SKM-1 (cell line): ENCODE measurements at regions not wholly inside any gene's neighbourhood (a gene's known extent, or its start where the extent isn't known, plus 50 kb on each side); places are given as distances from the start of the nearest gene placed in this dataset.

Experiments
- DNase-seq: peaks from one replicate; lab custom pipeline; 2025; ENCODE audit not compliant: unreplicated experiment; lab: John Stamatoyannopoulos, UW

- DNase-seq, result no peak
These were observed 328.4 kb downstream of the MAF start for GRCh38 chr16:79272141-79272577.

GRCh38 chr16:79271583-79271982 lies 329.0 kb downstream of the MAF start:
- DNase-seq, result no peak

DNA sequence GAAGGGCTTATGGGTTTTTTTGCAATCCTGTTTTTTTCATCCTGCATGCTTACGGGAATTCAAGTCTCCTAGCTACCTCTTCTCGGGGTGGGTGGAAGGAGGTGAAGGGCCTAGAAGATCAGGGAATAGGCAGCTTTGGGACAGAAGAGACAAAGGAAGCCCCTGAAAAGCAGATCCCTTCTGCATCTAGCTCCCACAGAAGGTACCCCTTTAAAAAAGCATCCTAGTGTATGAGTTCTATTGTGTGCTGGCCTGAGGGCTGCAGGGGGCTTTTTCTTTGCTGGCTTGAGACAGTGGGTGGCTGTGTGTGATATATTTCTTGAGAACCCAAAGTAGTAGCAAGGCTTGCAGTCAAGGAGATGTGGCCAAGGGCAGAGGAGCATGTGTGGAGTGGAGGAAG lies 330.5 kb downstream of the MAF start:
- DNase-seq, result no peak

DNA sequence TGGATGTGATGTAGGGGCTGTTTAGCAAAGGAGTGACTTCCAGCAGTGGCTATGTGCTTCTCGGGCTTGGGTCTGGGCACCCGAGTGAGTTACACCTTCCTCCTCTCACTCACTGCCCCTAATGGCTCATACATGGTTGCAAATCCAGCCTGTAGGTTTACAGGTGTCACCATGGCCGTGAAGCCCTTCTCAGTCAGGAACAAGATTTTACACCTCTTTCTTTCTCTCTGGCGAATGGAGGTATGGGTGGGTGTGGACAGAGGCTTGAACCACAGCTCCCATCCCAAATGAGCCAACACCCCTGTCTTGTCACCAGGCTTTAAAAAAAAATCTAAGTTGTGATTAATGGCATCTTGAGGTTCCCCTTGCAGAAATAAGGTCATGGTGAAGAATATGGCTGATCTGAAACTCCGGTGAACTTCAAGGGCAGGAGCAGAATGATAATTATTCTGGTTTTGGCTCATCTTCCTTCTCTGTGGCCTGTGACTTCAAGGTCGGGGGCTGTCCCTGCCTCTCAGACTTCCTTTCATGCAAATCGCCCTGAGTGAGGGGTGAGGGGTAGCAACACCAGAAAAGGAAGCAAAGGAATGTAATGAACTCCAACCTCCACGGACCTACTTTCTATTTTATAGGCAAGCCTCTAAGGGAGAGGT lies 331.2 kb downstream of the MAF start:
- no peak for DNase-seq

- DNase-seq, result no peak
These were observed 332.8 kb downstream of the MAF start for GRCh38 chr16:79267781-79268180.

DNA sequence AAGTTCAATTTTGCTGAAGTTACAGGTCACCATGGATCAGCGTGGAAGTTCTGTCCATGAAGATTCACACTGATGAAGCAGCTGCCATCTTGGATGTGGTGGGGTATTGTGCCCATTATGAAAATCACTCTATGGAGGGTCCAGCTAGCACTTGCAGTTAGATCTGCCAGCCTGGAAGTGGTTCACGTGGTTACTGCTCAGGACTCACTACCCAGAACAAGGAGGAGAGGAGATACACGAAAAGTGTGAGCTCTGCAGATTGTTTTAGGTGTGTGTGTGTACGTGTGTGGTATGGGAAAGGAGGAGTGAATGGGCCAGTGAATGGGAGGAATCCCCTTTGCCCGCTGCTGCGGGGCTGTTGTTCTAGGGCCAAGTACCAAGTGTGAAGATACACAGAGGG lies 333.4 kb downstream of the MAF start:
- no peak for DNase-seq

DNA sequence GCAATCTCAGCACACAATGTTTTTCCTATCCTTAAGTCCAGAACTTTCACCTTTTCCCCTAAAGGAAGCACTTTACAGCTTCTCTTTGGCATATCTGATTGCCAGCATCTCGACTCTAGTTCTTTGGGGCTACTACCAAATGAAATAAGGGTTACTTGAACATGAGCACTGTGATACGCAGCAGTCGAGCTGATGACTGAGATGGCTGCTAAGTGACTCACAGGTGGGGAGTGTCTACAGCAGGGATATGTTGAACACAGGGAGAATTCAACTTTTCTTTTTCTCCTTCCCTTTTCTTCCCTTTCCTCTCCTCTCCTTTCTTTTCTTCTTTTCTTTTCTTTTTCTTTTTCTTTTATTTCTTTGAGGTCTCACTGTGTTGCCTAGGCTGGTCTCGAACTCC lies 334.8 kb downstream of the MAF start:
- no peak for DNase-seq

DNA sequence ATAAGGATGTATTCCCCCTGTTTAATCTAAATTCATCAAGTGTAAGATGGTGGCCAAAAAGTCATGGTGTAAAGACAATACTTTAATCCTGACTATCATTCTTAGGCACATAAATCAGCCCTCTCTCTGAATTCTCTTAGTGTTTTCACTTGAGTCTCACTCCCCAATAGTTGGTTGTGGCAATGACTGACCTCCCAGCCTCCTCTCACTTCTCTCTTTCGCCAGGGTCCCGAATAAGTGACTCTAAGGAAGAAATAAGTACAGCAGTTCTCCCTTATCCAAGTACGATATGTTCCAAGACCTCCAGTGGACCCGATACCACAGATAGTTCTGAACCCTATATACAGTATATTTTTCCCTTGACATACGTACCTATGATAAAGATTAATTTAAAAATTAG lies 335.3 kb downstream of the MAF start:
- DNase-seq, result no peak

- no peak for DNase-seq
These were observed 336.1 kb downstream of the MAF start for GRCh38 chr16:79264237-79265109.

DNA sequence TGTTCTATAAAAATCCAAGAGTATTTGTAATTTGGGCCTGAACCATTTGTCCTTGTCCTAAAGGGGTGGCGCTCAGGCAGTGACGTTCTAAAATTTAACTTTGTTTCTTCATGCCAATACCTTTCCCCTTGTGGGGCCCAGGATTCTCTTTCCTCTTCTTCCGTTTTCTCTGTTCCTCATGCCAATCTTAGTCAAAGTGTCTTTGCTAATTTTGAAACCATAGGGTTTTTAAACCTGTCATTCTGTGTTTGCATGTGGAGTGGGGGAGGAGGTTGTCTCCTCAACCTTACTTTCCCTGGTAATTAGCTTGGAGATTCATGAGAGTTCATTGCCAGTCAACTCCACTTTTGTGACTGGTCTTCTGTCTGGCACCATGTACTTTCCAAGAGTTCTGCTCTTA lies 337.1 kb downstream of the MAF start:
- DNase-seq, result no peak
